Activated CD8-positive, alpha-beta memory T cell treated with anti-CD3 and anti-CD28 coated beads for 4 hours (primary cell): ENCODE measurements at regions not wholly inside any gene's neighbourhood (a gene's known extent, or its start where the extent isn't known, plus 50 kb on each side); places are given as distances from the start of the nearest gene placed in this dataset.

Experiments
- DNase-seq, 2 donors: peaks; one replicate each; pipeline ENCODE4 v3.0.0-alpha.2; 2020; ENCODE audit warnings: low read depth in 2 of 2

DNA sequence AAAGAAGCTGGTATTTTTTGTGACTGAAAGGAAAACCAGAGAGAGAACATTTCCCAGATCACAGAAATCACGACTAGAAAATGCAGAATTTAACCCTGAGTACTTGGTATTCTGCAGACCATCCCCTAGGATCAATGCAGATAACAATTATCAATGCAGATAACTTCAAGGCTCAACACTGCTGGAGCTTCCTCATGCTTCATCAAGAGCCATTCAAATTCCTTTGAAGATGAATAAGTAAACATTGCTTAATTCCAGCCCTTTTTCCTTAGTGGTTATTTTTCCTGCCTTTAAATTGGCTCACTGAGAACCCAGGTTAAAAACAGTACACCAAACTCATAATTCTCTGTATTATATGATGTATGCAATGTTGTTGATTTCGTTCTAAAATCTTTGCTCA lies 370.1 kb upstream of the TLE4 start:
- no peak for DNase-seq

DNA sequence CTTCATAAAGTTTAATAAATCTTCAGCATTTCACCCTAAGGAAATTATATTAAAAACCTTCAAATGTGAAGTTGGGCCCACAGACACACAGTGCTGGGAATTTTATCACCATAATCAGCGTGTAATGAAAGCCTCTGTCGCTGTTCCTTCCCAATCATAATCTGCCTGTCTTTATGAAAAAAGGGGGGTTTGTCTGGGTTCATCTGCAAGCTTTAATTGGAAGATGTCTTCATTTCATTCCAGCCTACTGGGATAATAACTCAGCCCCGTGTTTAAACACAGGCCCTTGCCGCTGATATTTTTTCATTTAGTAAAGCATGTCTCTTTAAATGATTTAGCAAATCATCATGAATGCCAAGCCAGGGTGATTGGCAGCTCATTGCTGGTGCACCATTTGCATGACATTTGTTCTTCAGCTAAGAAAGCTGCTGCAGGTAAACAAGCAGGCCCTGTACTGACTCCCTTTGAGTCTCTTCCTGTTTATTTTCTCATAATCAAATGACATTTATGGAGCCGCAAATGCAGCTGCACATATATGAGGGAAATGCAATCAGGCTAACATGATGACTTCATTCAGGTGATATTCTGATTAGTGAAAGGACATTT lies 362.9 kb upstream of the TLE4 start:
- DNase-seq: no peak

DNA sequence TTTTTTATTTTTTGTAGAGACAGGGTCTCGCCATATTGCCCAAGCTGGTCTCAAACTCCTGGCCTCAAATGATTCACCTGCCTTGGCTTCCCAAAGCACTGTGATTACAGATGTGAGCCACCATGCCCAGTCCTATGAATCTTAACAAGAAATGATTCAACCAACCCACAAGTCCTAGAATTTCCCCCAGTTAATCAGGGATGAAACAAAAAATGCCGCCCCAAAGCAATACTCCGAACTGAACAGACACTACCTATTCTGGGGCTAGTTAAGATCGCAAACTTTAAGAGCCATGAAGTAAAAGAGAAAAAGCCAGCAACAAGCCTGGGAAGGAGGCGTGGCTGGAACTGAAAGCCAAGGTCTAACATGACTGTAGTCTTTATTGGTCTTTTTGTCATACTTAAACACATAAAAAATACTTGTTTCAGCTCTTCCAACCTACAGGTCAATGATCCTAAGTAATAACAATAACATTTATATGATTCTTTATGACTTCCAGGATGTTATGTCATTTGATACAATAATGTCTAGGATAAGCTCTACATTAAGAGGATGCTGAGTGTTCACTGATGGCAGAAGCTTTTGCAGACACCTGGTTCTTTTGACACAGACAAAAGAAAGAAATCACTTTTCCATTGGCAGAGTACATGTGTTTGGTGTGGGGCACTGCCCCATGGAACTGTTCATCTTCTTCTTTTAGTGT lies 361.1 kb upstream of the TLE4 start:
- DNase-seq: no peak

DNA sequence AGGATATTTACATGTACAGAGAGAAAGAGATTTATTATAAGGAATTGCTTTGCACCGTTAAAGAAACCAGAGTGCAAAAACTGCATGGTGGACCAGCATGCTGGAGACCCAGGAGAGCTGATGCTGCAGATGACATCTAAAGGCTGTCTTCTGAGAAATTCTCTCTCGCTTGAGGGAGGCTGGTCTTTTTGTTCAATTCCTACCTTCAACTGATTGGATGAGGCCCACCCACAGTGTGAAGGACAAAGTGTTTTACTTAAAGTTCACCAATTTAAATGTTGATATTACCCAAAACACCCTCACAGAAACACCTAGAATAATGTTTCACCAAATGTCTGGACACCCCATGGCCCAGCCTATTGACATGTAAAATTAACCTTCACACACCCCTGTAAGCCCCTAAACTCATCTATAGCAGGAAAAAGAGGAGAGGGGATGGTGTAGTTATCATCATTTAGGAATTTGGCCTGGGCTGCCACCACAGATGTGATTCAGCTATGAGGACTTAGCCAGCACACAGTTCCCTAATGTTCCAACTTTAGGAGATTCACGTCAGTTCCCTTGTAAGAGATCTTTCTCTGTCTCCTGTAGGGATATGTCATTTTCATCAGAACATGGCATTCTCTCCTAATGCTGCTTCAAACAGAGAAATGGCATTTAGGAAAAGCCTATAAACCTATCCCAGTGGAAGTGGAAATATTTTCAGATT lies 358.2 kb upstream of the TLE4 start:
- no peak for DNase-seq

DNA sequence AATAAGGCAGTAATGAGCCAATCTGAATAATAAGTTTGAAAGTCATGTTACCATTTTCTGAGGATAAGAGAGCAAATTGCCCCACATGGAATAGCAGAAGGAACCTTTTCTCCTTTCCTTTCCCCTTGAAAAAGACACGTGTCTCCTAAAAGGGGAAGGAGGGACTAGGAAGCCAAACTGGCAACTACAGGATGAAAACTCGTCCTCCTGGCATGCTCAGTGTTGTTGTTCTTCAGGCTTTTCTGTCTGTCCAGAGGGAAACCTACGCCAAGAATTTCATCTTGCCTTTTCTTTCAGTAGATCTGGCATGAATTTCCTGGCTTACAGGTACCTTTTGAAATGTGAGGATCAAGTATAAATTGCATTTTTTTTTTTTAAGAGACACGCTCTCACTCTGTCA lies 355.9 kb upstream of the TLE4 start:
- no peak for DNase-seq

DNA sequence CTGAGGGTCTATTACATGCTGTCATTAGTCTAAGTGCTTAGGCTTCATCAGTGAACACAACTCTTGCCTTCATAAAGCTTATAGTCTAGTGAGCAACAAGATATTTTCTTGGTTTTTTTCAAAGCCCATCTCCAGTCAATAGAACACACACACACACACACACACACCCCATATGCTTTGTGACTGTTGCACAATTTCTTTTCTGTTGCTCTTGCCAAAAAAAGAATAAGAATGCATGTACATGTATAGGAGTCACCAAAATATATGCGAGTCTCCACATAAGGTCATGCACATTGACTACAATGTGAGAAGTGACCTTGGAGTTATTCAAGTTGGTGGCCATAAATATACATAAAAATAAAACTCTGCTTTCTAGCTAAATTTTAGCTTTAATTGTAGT lies 351.5 kb upstream of the TLE4 start:
- no peak for DNase-seq

DNA sequence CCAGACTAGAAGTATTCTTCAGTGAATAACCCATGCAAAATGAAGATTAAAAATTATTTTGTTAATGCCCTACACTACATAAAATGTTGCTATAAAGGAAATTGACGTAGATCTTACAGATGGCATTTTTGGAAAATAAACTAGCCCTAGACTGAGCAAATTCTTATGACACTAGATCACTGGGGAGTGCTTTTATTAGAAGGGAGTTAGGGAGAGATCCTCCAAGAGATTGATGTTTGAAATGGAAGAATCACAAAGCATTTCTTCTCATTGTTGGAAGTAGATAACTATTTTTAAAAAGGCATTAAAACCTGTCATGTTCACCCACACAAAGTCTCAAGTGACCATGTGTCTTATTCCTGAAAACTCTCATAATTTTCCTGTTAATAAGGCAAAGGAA lies 351.1 kb upstream of the TLE4 start:
- no peak for DNase-seq

DNA sequence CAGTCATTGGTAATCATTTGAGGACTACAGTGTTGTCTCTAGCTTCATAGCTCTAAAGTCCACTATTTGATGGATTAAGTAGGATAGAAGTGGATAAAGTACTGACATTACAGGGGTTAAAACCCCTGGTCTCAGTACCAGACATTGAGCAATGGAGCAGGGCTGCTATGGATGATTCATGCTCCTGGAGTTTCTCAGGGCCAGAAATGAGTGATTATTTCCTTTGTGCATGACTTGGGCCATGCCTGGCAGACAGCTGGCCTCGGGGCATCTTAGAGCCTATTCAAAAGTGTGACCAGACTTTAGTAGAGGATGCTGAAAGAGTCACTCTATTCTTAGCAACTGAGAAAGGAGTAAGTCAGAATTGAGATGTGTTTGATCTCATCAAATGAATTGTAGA lies 350.7 kb upstream of the TLE4 start:
- DNase-seq: no peak

DNA sequence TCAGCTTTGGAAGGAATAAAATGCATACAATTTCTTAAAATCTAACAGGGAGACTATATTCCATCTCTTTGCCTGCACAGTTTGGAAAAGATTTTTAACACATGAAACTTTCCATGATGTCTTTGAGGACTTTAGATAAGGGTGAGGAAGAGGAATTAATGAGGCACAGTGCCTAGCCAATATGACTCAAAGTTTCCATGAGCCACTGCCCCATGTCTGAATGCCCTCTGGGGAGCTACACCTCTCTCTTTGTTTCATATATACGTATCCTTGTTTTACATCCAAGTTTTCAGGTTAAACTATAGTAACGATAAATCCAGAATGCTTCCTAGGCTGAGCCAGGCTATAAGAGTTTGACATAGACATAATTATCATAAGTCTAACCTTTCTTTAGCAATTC lies 349.3 kb upstream of the TLE4 start:
- DNase-seq: no peak

DNA sequence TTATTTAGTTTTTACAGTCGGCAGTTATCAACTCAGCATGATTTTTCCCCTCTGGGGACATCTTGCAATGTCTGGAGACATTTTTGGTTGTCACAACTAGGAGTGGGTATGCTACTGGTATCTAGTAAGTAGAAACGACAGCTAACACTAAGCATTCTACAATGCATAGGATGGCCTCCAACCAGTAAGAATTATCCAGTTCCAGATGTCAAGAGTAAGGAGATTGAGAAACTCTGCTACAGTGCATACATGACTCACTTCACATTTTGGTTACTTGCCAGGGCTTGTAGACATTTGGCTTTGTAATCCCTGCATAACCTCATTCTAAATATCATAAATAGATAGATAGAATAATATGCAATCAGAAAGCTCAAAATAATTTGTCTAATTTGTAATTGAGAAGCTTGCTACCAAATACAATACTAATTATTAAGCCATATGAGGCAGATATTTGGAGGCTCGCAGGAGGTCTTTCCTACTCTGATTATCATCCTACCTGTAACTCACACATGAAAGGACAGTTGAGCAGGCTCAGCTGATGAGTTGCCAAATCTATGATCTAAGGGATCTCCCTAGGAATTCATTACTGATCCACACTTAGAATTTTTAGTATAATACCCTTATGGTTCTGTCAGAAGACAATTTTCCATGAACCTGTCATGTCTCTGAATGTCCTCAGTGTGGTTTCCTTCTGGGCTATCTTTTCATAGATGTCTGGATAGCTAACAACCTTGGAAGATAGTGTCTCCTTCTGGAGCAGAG lies 346.9 kb upstream of the TLE4 start:
- DNase-seq: no peak

DNA sequence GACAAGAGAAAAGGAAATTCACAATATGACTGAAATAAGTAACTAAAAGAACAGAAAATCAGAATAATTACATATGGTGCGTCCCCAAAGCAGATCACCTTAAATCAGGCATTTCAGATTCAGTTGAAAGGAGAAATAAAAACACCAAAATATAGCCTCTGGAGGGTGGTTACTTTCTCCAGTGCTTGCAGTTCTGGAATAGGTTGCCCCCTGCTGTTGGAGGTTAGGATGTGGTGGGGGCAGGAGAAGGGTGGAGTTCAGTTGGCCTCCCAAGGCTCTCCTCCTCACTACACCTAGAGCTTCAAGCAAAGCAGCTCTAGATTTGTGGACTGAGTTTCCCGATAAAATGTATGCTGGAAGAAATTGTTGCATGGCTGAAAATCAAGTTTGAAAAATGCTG lies 338.2 kb upstream of the TLE4 start:
- no peak for DNase-seq

DNA sequence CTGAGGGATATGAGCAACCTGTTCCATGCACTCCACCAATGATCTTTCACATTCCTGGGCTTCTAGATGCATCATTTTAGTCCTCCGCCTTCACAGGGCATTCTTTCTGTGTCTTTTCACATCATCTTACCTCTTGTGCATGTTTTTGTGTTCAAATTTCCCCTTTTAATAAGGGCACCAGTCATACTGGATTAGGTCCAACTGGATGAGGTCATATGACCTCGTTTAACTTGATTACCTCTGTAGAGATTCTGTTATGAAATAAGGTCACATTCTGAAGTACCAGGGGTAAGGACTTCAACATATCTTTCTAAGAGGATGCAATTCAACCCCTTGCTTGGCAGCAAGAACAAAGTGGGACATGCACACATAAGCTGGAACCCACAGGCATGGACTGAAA lies 335.3 kb upstream of the TLE4 start:
- no peak for DNase-seq

DNA sequence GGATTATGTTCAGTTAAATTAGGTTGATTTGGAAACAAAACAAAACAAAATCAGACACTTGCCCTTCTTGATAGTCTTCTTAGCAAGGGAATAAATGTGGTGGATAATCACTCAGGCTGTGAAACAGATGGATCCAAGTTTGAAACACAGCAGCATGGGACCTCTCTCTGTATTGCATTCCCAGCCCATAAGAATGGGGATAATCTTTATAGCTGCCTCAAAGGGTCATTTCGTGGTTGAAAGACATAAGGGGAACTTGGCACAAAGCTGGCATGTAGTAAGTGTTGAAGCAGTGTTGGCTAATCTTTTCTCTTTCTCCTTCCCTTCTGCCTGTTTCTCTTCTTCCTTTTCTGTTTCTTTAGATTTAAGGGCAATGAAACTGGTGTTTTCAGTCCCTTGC lies 333.9 kb upstream of the TLE4 start:
- DNase-seq: no peak

DNA sequence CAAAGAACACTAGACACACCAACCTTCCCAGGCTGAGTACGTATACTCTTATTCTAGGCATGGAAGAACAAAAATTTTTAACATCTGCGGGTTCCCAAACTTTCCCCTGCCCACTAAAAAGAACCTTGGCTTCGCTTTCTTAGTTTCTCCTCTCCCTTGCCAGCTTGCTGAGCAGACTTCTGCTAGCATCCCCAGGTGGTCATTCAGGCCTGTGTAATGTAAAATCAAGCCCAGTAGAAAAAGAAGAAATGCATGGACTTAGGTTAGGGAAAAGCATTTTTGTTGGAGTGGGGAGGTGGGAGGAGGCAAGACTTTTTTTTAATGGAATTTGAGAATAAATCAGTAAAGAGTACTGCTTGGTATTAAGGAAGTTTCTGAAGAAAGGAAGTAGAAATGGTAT lies 331.0 kb upstream of the TLE4 start:
- no peak for DNase-seq

DNA sequence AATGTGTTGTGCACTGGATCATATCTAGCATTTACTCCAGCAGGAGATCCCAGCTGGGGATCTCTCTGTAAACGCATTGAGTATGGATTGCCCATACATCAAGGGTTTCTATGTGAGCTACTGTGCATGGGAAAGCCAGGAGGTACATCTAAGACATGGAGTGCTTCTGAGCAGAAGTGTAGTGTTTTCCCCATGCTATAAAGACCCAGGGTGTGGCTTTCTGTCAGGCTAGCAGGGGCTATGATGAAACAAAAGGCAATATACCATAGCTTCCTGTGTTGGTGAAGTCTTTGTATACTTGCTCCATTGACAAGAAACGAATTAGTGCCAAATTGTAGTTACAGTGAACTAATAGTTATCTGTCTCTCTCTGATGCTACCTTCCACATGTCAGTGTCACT lies 329.3 kb upstream of the TLE4 start:
- no peak for DNase-seq

DNA sequence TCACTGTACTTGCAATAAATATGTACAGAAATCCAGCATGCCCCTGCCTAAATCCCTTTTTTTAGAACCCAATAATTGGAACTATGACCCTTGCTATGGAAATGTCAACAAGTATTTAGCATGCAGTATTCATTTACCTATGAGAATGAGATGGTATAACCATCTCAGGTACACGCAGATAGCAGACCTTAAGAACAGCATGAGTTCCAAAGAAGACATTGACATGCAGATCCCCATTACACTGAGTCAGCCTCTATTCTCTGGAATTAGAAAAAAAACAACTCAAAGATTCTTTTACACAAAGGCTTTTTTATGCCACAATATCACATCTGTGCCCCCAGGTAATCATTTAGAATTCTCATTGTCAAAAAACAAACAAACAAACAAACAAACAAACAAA lies 325.6 kb upstream of the TLE4 start:
- no peak for DNase-seq

DNA sequence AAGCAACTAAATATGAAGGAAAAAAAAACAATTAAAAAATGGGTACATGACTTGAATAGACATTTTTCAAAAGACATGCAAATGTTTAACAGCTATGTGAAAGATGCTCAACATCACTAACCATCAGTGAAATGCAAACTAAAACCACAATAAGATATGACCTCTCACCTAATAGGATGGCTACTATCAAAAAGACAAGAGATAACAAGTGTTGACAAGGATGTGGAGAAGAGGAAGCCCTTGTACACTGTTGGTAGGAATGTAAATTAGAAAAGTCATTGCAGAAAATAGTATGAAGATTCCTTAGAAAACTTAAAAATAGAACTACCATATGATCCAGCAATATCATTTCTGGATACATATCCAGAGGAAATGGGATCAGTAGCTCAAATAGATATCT lies 324.7 kb upstream of the TLE4 start:
- no peak for DNase-seq

DNA sequence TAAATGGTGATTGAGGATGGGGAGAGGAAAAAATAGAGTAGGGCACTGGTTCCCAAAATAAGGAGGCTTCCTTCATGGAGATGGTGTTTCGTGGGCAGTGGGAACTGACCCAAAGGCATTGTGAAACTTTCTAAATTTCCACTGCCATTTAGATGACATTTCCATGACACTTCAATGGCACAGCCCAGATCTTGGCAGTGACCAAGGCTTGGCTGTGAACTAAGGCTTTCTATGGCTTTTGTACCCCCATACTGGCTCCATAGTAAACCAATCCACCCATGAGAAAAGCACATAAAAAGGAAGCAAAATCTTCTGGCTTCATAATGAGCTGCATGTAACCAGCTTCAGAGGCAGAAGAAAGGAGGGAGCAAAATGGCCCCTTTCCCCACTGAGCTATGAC lies 321.0 kb upstream of the TLE4 start:
- no peak for DNase-seq

DNA sequence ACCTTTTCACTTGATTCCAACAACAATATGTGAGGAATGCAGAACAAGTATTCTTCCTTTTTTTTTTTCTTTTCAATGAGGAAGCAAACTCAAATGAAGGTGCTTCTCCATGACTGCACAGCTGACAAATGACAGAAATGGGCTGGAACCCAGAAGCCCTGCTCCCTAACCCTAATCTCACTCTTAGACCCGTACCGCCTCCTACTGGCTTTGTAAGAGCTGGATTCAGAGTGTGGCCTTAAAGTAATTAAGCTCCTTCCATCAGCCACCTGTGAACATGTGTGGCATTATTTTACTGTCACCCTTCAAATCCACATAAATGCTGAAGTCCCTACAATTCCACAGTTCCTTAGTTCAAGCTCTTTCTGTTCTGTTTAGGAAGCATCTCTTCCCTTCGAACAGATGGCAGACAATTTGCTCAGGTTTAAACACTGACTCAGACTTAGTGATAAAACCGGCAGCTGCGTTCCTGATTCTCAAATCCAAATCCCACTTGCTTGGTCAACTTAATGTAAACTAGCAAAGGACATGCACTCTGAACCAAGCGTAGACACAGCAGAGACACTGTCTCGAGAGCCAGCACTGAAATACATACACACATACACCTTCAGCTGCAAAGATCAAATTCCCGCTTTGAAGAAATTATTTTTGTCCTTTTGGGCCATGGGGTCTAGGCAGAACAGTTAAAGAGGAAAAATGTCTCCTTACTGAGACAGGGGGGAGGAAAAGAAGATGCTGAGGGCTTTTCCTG lies 316.7 kb upstream of the TLE4 start:
- DNase-seq: no peak

DNA sequence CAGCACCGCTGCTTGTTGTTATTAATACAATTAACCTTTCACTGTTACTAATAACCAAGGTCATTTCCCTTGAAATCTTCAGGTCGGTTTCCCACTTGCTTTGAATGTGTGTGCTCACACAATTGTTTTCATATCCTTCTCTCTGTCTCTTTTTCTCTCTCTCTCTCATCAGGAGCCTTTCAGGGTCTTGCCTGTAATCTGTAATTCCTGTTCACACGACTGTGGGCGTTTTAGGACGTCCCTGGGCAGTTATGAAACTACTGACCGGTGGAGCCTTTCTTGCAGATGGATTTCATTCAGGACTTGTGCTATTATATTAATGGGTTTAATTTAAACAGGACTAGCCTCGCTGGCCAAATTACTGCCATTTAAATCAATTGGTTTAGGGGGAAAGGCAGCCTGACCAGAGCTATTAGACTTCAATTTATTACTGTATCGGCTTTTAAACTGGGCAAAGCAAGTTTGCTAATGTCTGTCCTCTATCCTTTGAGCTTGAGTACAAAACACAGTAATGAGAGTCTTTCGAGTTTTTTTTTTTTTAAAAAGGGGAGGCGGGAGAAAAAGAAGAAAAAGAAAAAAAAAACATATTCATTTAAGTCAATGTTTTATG lies 316.0 kb upstream of the TLE4 start:
- no peak for DNase-seq

DNA sequence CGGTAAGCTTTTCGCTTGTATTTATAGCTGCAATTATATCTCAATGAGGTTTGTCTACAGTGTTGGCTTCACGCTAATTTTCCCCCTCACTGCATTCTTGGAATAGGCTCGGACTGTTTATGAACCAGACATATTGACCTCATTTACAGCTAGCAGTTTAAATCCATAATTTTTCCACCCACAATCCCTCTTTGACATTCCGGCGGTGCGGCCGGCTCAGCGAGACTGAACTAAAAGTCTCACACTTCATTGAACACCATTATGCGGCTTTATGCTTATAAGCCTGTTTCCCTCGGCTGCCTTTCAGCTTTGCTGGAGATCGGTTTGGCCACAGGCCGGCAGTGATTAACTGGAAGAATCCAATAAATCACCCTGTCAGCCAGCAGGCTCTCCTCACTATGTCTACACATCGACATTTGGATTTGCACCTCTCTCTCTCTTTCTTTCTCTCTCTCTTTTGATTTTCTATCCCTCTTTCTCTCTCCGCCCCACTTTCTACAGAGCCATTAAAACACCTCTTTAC lies 315.0 kb upstream of the TLE4 start:
- no peak for DNase-seq
